T-helper 2 cell (primary cell): ENCODE measurements at regions not wholly inside any gene's neighbourhood (a gene's known extent, or its start where the extent isn't known, plus 50 kb on each side); places are given as distances from the start of the nearest gene placed in this dataset.
"Not testable (repeated sequence)": the region's sequence is repeated elsewhere in the genome, so short reads cannot be mapped to it uniquely, and the experiment has no call there.

Experiments
- DNase-seq, 5 experiments: peaks; one replicate each; pipeline versions ENCODE4 v3.0.0 to v3.0.0-alpha.2; 2012 to 2022

- DNase-seq = no peak
These were observed 108.7 kb downstream of the SUCLA2 start for GRCh38 chr13:47892374-47892773.

- no peak for DNase-seq
These were observed 110.8 kb downstream of the SUCLA2 start for GRCh38 chr13:47890146-47890814.

GRCh38 chr13:47886314-47886713, 114.8 kb downstream of the SUCLA2 start:
- no peak for DNase-seq

GRCh38 chr13:47875201-47875600, 125.9 kb downstream of the SUCLA2 start:
- DNase-seq = no peak

GRCh38 chr13:47873987-47874386, 127.1 kb downstream of the SUCLA2 start:
- not testable (repeated sequence) for DNase-seq

GRCh38 chr13:47873319-47873718, 127.8 kb downstream of the SUCLA2 start:
- DNase-seq = not testable (repeated sequence)

GRCh38 chr13:47869776-47870175, 131.3 kb downstream of the SUCLA2 start:
- no peak for DNase-seq

- DNase-seq = no peak
These were observed 135.2 kb downstream of the SUCLA2 start for GRCh38 chr13:47865883-47866282.

- DNase-seq = no peak
These were observed 138.2 kb downstream of the SUCLA2 start for GRCh38 chr13:47862841-47863240.

- DNase-seq = no peak
These were observed 141.9 kb downstream of the SUCLA2 start for GRCh38 chr13:47859165-47859564.

GRCh38 chr13:47858042-47859025, 142.7 kb downstream of the SUCLA2 start:
- DNase-seq = no peak

- DNase-seq = no peak
These were observed 147.8 kb downstream of the SUCLA2 start for GRCh38 chr13:47853236-47853635.

- DNase-seq = no peak
These were observed 154.2 kb downstream of the SUCLA2 start for GRCh38 chr13:47846886-47847285.

- DNase-seq = no peak
These were observed 155.1 kb downstream of the SUCLA2 start for GRCh38 chr13:47845981-47846380.

- DNase-seq = no peak
These were observed 158.1 kb downstream of the SUCLA2 start for GRCh38 chr13:47843005-47843404.

- no peak for DNase-seq
These were observed 159.9 kb downstream of the SUCLA2 start for GRCh38 chr13:47841151-47841550.

GRCh38 chr13:47837906-47838305, 163.2 kb downstream of the SUCLA2 start:
- DNase-seq = no peak

- DNase-seq = no peak
These were observed 163.8 kb downstream of the SUCLA2 start for GRCh38 chr13:47837104-47837880.

GRCh38 chr13:47835470-47836228, 165.4 kb downstream of the SUCLA2 start:
- DNase-seq = no peak

GRCh38 chr13:47832458-47832972, 168.6 kb downstream of the SUCLA2 start:
- DNase-seq = no peak

GRCh38 chr13:47831265-47831664, 169.8 kb downstream of the SUCLA2 start:
- no peak for DNase-seq

- no peak for DNase-seq
These were observed 171.4 kb downstream of the SUCLA2 start for GRCh38 chr13:47829690-47830089.
